HG03439 (cell line): ENCODE measurements at regions not wholly inside any gene's neighbourhood (a gene's known extent, or its start where the extent isn't known, plus 50 kb on each side); places are given as distances from the start of the nearest gene placed in this dataset.

Source experiments
- ATAC-seq: cut with Tn5 transposase; IDR thresholded peaks from one replicate; pipeline ENCODE4 v1.9.1; 2021; ENCODE audit warnings: mild to moderate bottlenecking, moderate library complexity; ENCODE audit not compliant: unreplicated experiment

DNA sequence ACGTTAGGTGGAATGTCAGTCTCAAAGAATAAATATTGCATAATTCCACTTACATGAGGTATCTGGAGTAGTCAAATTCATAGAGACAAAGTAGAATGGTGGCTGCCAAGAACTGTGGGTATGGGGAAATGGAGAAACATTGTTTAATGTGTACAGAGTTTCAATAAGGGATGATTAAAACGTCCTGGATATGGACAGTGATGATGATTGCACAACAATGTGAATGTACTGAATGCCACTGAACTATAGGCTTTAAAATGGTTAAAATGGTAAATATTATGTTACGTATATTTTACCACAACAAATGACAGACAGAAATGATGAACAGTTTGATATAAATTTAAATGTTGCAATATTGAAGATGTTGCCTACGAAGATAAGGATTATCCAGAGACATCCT lies 602.0 kb upstream of the PKDCC start:
- ATAC-seq, result no peak

- no peak for ATAC-seq
These were observed 601.6 kb upstream of the PKDCC start for GRCh38 chr2:41446266-41446665.

DNA sequence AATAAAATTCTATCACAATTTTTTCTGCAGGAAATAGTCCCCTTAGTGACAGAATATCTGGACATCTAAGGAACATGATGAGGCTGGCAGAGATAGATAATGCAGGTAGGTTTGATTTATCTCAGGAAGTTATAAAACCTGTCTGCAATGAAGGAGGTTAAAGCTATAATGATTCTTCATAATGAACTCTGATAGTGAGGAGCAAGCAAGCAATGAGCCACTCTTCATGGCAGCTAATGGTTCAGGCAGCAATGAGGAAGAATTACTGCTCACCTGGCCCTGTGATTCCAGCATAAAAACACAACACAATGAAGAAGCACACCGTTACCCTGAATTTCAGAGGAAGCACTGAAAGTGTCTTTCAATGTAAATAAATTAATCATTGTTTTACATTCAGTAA lies 599.6 kb upstream of the PKDCC start:
- ATAC-seq, result no peak

DNA sequence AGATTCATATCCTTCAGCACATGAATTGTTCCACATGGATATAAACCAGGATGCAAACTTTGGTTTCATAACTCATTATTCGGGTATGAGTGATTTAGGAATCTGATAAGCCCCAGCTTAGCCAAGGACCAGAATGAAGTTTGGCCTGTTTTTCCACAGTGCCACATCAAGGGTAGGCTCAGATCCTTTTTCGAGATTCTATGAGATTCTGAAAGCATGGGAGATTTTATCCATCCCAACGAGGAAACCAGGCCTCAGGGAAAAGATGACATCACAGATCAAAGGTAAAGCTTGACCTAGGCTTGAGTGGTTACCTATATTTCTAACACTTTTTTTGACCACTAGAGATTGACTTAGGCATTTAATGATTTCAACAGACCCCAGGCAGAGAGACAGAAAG lies 590.8 kb upstream of the PKDCC start:
- ATAC-seq, result no peak

- no peak for ATAC-seq
These were observed 587.2 kb upstream of the PKDCC start for GRCh38 chr2:41460661-41461060.

- ATAC-seq, result no peak
These were observed 583.4 kb upstream of the PKDCC start for GRCh38 chr2:41464395-41464794.

DNA sequence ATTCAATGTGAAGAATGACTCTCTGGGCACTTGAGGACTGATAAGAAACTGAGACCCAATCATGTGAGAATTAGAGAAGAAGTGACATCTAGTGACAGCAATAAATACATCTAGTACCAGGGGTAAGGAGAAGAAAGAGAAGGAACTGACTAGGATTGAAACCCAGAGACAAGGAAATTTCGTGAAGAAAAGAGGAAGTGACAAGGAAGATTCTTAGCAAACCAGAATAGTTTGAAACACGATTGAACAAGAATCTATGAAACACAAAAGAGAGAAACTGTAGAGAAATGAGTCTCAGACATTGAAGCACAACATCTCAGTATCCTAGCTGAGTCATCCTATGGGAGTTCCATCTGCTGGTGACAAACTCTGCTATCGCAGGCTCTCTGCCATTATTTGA lies 571.9 kb upstream of the PKDCC start:
- no peak for ATAC-seq

DNA sequence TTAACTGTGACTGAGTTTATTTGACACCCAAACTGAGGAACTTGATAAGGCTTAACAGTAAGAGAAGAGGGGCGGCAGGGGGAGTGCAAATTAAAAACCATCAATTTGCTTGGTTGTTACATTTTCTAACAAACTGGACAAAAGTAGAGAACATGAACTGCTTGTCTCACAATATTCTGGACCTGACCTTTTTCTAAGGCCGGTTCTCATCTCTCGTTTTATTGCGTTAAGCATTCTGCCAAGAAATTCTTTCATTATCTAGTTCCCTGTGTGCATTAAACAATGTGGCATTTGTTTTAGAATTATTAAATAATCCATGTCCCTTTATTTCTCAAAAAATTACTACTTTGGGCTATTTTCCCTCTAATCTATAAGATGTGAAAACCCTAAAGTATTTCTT lies 565.2 kb upstream of the PKDCC start:
- ATAC-seq, result no peak

DNA sequence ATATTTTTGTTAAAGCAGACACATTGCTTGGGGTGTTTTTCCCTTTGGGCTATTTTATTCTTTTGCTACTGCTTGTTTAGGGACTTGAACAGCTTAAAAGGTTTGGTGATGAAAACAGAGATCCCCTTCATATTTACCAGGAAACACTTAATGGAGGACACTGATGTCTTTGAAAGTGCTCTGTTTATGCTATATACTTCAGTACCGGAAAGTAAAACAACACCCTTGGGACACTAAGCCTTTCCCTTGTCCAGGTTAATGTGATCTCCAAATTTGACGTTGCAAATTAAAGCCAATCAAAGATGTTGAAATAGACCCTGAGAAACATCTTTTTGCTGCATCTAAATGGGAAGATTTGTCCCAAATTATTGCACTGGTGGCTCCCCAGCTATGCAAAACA lies 564.6 kb upstream of the PKDCC start:
- ATAC-seq, result no peak

DNA sequence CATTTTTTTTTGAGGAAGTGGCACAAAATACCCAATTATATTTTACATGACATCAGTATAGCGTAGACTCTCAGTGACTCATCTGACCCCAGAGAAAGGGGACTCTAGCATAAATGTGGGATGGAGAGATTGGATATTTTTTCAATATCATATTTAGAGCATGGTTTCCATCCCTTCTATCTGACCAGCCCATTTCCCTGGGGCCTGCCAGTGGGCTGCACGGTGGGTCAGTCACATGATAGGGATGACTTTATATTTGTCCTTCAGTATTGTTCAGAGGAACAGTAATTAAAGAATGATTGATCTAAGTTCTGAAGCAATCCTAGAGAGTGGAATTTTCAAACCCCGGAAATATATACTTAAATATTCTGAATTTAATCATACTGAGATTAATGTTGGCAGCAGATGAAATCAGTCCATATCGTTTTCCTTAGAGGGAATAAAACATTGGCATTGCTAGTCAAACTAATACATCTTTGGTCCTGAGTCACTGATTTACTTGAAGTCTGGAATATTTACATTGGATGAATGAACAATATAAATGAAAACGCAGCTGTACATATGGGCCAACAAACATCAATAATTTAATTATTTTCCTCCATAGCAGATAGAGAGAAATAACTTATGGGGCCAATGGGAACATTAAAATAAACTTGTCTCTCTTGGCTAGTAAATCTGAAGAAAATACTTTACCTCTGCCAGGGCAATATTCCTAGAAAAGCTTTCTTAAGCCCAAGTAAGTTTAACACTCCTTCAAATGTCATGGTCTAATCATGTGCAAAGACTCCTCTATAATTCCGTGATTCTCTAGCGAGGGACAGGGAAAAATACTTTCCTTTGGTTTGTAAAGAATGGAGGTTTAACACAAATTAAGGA lies 563.6 kb upstream of the PKDCC start:
- ATAC-seq, result no peak

- ATAC-seq, result no peak
These were observed 563.0 kb upstream of the PKDCC start for GRCh38 chr2:41484858-41485234.

GRCh38 chr2:41486948-41487347 lies 560.9 kb upstream of the PKDCC start:
- ATAC-seq, result no peak

GRCh38 chr2:41488888-41489287 lies 558.9 kb upstream of the PKDCC start:
- ATAC-seq, result no peak

GRCh38 chr2:41489638-41490037 lies 558.2 kb upstream of the PKDCC start:
- ATAC-seq, result no peak

DNA sequence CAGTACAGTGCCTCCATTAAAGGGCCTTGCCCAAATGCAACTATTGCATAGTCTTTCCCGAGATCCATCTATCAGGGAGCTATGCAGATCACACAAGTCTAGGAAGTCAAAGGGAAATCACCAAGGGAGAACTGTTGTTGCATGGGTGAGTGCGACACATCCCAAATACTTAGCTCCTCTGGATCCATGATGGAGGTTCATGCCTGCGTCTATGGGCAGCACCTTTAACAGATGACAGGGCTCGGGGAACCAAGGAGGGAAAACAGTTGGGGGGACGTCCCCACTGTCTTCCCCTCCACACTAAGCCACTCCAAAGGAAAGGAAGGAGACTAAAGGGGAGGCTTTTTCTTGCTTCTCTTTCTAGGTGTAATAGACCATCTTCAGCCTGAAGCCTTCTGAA lies 552.8 kb upstream of the PKDCC start:
- ATAC-seq, result no peak

DNA sequence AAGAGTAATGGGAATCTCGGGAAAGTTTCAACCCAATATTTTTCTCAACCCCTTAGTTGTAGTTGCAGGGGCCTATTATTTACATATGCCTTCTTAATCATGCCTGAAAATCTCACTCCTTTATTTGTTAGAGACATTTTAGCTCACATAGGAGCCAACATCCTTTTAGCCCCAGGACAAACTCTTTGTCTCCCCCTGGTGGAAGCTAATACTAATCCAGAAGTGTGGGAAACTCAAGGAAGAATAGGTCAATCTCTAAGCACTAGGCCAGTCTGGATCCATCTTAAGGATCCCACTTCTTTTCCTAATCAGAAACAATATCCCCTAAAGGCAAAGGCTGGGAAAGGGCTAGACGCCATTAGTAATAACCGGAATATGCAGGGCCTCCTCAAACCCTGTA lies 550.9 kb upstream of the PKDCC start:
- no peak for ATAC-seq

- no peak for ATAC-seq
These were observed 549.0 kb upstream of the PKDCC start for GRCh38 chr2:41498781-41499180.

GRCh38 chr2:41500895-41501294 lies 546.9 kb upstream of the PKDCC start:
- no peak for ATAC-seq

DNA sequence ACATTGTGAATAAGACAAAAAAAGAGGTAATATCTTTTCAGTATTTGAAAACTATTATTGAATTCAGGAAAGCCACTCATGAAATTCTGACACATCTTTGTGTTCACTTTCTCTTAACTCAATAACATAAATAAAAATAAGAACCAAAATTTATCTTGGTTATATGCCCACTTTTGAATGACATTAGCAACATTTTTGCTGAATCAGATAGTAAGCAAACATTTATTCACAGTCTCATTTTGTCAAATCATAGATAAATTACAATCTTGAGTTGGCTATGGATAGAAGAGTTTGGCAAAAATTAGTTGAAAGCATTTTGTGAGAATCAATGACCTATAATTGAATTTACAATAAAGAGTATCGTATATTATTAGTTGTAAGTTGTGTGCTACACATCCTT lies 545.1 kb upstream of the PKDCC start:
- ATAC-seq, result no peak

DNA sequence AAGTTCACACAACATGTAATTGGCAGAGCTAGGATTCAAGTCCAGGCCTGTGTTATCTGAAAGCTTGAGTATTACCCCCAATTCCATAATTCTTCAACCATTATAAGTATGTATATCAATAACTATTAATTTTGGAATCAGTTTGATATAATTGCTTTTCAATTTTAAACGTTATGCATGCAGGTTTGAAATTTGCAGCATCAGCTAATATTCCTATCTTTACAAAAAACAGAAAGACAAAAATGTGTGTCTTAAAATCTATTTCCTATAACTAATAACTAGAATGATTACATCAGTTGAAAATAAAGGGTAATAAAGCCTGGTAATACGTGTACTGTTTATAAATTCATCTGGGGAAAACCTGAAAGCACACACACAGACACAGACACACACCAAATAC lies 543.3 kb upstream of the PKDCC start:
- no peak for ATAC-seq

- ATAC-seq, result no peak
These were observed 537.7 kb upstream of the PKDCC start for GRCh38 chr2:41510108-41510507.

- no peak for ATAC-seq
These were observed 526.6 kb upstream of the PKDCC start for GRCh38 chr2:41521211-41521610.
